K562 (cell line): ENCODE measurements at regions not wholly inside any gene's neighbourhood (a gene's known extent, or its start where the extent isn't known, plus 50 kb on each side); places are given as distances from the start of the nearest gene placed in this dataset.

Experiments
- ATAC-seq: fragments of 200-7000 bp; cut with Tn5 transposase; 3 replicates; pipeline ENCODE4 v1.9.1; 2020; ENCODE audit warnings: moderate library complexity
- BruUV-seq: library from RNA; stranded (reverse); fragments of 400-500 nt; replicated peaks from 2 replicates; lab custom pipeline; 2021; lab: Mats Ljungman, UMichigan
- CTCF ChIA-PET: fragments of 300-600 bp; formaldehyde crosslinking; extraction: SDS; loops from one replicate; lab custom pipeline; 2021; ENCODE audit warnings: low intra/inter-chr PET ratio; lab: Yijun Ruan, JAX
- POLR2A ChIA-PET: fragments of 300-600, 350-650 bp; sonication (Branson Sonifier 250); formaldehyde crosslinking; extraction: SDS; loops from one replicate; lab custom pipeline; 2021; ENCODE audit warnings: antibody characterized with exemption, inconsistent platforms; lab: Yijun Ruan, JAX
- DNase-seq, 4 experiments: peaks; one replicate each; pipeline versions ENCODE4 v3.0.0 to v3.0.0-alpha.2; 2011 to 2018; ENCODE audit warnings: low spot score in 3 of 4, mixed read lengths in 3 of 4; ENCODE audit errors: extremely low read depth in 1 of 4
- FAIRE-seq: peaks from 2 replicates; lab custom pipeline; 2011; peaks lifted over from hg19 to GRCh38; lab: Jason Lieb, UNC
- H2AFZ ChIP-seq: 2 replicates; pipeline ENCODE4 v1.6.0; 2011; ENCODE audit warnings: low read depth, low read length, control low read depth, inconsistent platforms
- H3K27ac ChIP-seq: fragments of 200-600 bp; 3 replicates; pipeline ENCODE4 v1.8.0; 2011; ENCODE audit warnings: low read depth, mild to moderate bottlenecking, control low read depth, inconsistent platforms, low read length, moderate library complexity, mixed read lengths; ENCODE audit errors: extremely low read depth
- H3K27me3 ChIP-seq, 2 experiments: fragments of 300-600 bp in 1 of 2; 2 replicates in 1 of 2; 3 replicates in 1 of 2; pipeline versions ENCODE4 v1.6.0 to v1.8.0; 2011; ENCODE audit warnings: inconsistent platforms in 2 of 2, low read length in 2 of 2, mild to moderate bottlenecking in 1 of 2, mixed read lengths in 1 of 2, moderate library complexity in 1 of 2; ENCODE audit not compliant: control insufficient read depth in 2 of 2, insufficient read depth in 2 of 2
- H3K36me3 ChIP-seq: fragments of 300-600 bp; 3 replicates; pipeline ENCODE4 v1.8.0; 2011; ENCODE audit warnings: mild to moderate bottlenecking, low read length, inconsistent platforms; ENCODE audit not compliant: control insufficient read depth, insufficient read depth
- H3K4me1 ChIP-seq, 2 experiments: fragments of 200-600 bp in 1 of 2; replicated peaks in 1 of 2; 2 replicates in 1 of 2; 3 replicates in 1 of 2; pipeline versions ENCODE4 v1.5.1 to v1.8.0; 2011; ENCODE audit warnings: inconsistent platforms in 2 of 2, low read length in 2 of 2, mild to moderate bottlenecking in 1 of 2, mixed read lengths in 1 of 2, moderate library complexity in 1 of 2; ENCODE audit not compliant: control insufficient read depth in 2 of 2, insufficient read depth in 2 of 2
- H3K4me2 ChIP-seq: 2 replicates; pipeline ENCODE4 v1.6.1; 2011; ENCODE audit warnings: low read length, control low read depth, inconsistent platforms, mixed read lengths; ENCODE audit not compliant: insufficient read depth
- H3K4me3 ChIP-seq: fragments of 200-600 bp; sonication (generic), shearing (Covaris generic); 2 replicates; pipeline ENCODE4 v1.5.1; 2016; ENCODE audit warnings: control low read depth, inconsistent platforms
- H3K79me2 ChIP-seq: fragments of 200-600 bp; 3 replicates; pipeline ENCODE4 v1.8.0; 2011; ENCODE audit warnings: low read length, inconsistent platforms; ENCODE audit not compliant: control insufficient read depth, insufficient read depth
- H3K9ac ChIP-seq, 2 experiments: 2 replicates each; pipeline versions ENCODE4 v1.6.0 to v1.6.1; 2011; ENCODE audit warnings: low read depth in 2 of 2, low read length in 2 of 2, control low read depth in 1 of 2, inconsistent platforms in 1 of 2, mild to moderate bottlenecking in 1 of 2, mixed read lengths in 1 of 2; ENCODE audit not compliant: insufficient read depth in 1 of 2
- H3K9me1 ChIP-seq: one replicate; pipeline ENCODE4 v1.6.0; 2011; ENCODE audit warnings: inconsistent platforms, mild to moderate bottlenecking, low read length, moderate library complexity; ENCODE audit not compliant: control insufficient read depth, insufficient read depth
- H3K9me3 ChIP-seq: replicated peaks from 2 replicates; pipeline ENCODE4 v1.5.1; 2011; ENCODE audit warnings: low read depth, low read length, inconsistent platforms; ENCODE audit not compliant: control insufficient read depth, insufficient read depth
- H4K20me1 ChIP-seq: replicated peaks from 2 replicates; pipeline ENCODE4 v1.6.1; 2011; ENCODE audit warnings: low read length, inconsistent platforms, mixed read lengths; ENCODE audit not compliant: control insufficient read depth, insufficient read depth
- ARNT ChIP-seq, 2 experiments: fragments of 450-650 bp; IDR thresholded peaks; 2 replicates each; pipeline ENCODE4 v1.6.1; 2016; ENCODE audit warnings: mild to moderate bottlenecking in 1 of 2
- CHD1 ChIP-seq: fragments of 200-600 bp; sonication (generic); IDR thresholded peaks from one replicate; pipeline ENCODE4 v1.6.1; 2012; ENCODE audit warnings: mild to moderate bottlenecking, moderate library complexity, low read length, inconsistent platforms
- GABPB1 ChIP-seq: sonication (generic); formaldehyde crosslinking; IDR thresholded peaks from 2 replicates; pipeline ENCODE4 v1.8.0; 2022; ENCODE audit warnings: mild to moderate bottlenecking, missing genetic modification reagents
- HDAC6 ChIP-seq: IDR thresholded peaks from 2 replicates; pipeline ENCODE4 v1.6.1; 2012; ENCODE audit warnings: low read depth, mild to moderate bottlenecking, control low read depth, inconsistent platforms, low read length, moderate library complexity
- POLR2AphosphoS2 ChIP-seq: IDR thresholded peaks from 2 replicates; pipeline ENCODE4 v1.6.1; 2012; ENCODE audit warnings: low read length, improper control_type of control experiment
- RFX1 ChIP-seq: fragments of 450-650 bp; IDR thresholded peaks from 2 replicates; pipeline ENCODE4 v1.6.1; 2016; ENCODE audit warnings: mild to moderate bottlenecking, moderate library complexity
- RFX5 ChIP-seq: IDR thresholded peaks from 2 replicates; pipeline ENCODE4 v1.6.1; 2011; ENCODE audit warnings: low read depth, mild to moderate bottlenecking, improper control_type of control experiment, low read length
- SIRT6 ChIP-seq: IDR thresholded peaks from one replicate; pipeline ENCODE4 v1.6.1; 2012; ENCODE audit warnings: low read depth, mild to moderate bottlenecking, control low read depth, inconsistent platforms, low read length, moderate library complexity
- SIX5 ChIP-seq, 2 experiments: IDR thresholded peaks; 2 replicates each; pipeline ENCODE4 v1.6.1; 2011; ENCODE audit warnings: low read length in 2 of 2, borderline replicate concordance in 1 of 2, low read depth in 1 of 2, mild to moderate bottlenecking in 1 of 2, moderate library complexity in 1 of 2; ENCODE audit not compliant: insufficient read depth in 1 of 2
- ZNF23 ChIP-seq: fragments of 250-450 bp; sonication (Bioruptor Pico); IDR thresholded peaks from 2 replicates; pipeline ENCODE4 v1.4.0; 2020; ENCODE audit warnings: mild to moderate bottlenecking
- ZNF668 ChIP-seq: fragments of 250-450 bp; sonication (Bioruptor Pico); IDR thresholded peaks from 2 replicates; pipeline ENCODE4 v1.8.0; 2022; ENCODE audit warnings: mild to moderate bottlenecking, inconsistent platforms
- ZNF76 ChIP-seq: fragments of 250-450 bp; sonication (Bioruptor Pico); IDR thresholded peaks from 2 replicates; pipeline ENCODE4 v1.4.0; 2020; ENCODE audit warnings: mild to moderate bottlenecking, moderate library complexity, borderline replicate concordance
- WGBS: fragments of 100-300 bp; shearing (Covaris generic); methylation state at CpG from one replicate; pipeline ENCODE4 v1.1.6; 2016; ENCODE audit warnings: low coverage, mixed read lengths; ENCODE audit not compliant: insufficient coverage; ENCODE audit errors: missing lambda C conversion rate; 5-methylcytosine and 5-hydroxymethylcytosine counted together
- in situ Hi-C: fragments of 300-500 bp; cut with MboI; formaldehyde crosslinking; loops from 4 replicates; pipeline ENCODE4 v1.15.0; 2018; ENCODE audit warnings: inconsistent platforms, mixed read lengths
- intact Hi-C: fragments of 100-400 bp; cut with micrococcal nuclease; formaldehyde crosslinking; loops from 2 replicates; pipeline ENCODE4 v1.14.2; 2022
- TF ChIP-seq, protein P1 (sequence below): fragments of 200-400 bp; formaldehyde crosslinking; IDR thresholded peaks from 2 replicates; pipeline ENCODE4 v1.6.1; 2017; ENCODE audit warnings: mild to moderate bottlenecking, low read depth, low read length, moderate library complexity

GRCh38 chr14:86521031-86521730 is 991.2 kb downstream of the FLRT2 start:
- DNase-seq, result no peak
- H3K27ac ChIP-seq, result no peak overlapping the region
- no peak for FAIRE-seq
- POLR2A ChIA-PET, result no interaction called here
- 0% methylated on average over 6 of the region's 6 CpGs for WGBS
- H3K36me3 ChIP-seq, result no peaks in the 10 kb centered on the region
- H3K9me1 ChIP-seq, result no peaks in the 10 kb centered on the region
- H3K4me2 ChIP-seq, result no peak overlapping the region
- no peaks in the 10 kb centered on the region for H3K27me3 ChIP-seq
- no peak for ATAC-seq
- no peaks in the 10 kb centered on the region for H4K20me1 ChIP-seq
- CTCF ChIA-PET, result no interaction called here
- H3K9me3 ChIP-seq, result no peaks in the 10 kb centered on the region
- TF ChIP-seq SIRT6 (no peak), RFX5 (no peak), GABPB1 (CRISPR knock-in tag) (no peak), POLR2AphosphoS2 (no peak), SIX5 (IDR thresholded peaks at IDR 0.05; ENCODE audit: borderline replicate concordance in 1 of 2, insufficient read depth in 1 of 2, low read depth in 1 of 2, low read length in 2 of 2) (no peak), HDAC6 (no peak), ARNT (IDR thresholded peaks at IDR 0.05) (no peak), ZNF76 (CRISPR knock-in tag) (no peak), RFX1 (no peak), ZNF23 (CRISPR knock-in tag) (no peak), ZNF668 (CRISPR knock-in tag) (no peak), CHD1 (no peak)
- TF ChIP-seq, protein P1, sequence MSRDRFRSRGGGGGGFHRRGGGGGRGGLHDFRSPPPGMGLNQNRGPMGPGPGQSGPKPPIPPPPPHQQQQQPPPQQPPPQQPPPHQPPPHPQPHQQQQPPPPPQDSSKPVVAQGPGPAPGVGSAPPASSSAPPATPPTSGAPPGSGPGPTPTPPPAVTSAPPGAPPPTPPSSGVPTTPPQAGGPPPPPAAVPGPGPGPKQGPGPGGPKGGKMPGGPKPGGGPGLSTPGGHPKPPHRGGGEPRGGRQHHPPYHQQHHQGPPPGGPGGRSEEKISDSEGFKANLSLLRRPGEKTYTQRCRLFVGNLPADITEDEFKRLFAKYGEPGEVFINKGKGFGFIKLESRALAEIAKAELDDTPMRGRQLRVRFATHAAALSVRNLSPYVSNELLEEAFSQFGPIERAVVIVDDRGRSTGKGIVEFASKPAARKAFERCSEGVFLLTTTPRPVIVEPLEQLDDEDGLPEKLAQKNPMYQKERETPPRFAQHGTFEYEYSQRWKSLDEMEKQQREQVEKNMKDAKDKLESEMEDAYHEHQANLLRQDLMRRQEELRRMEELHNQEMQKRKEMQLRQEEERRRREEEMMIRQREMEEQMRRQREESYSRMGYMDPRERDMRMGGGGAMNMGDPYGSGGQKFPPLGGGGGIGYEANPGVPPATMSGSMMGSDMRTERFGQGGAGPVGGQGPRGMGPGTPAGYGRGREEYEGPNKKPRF, result no peak
- intact Hi-C loops, result no loop called here
- no peak overlapping the region for H3K4me3 ChIP-seq
- no peaks in the 10 kb centered on the region for H3K4me1 ChIP-seq
- no peaks in the 10 kb centered on the region for H3K79me2 ChIP-seq
- in situ Hi-C loops, result no loop called here
- no peak overlapping the region for H3K9ac ChIP-seq
- H2AFZ ChIP-seq, result no peak overlapping the region
- BruUV-seq, result no TSS peak
